ENCODE measurements at regions not wholly inside any gene's neighbourhood (a gene's known extent, or its start where the extent isn't known, plus 50 kb on each side); places are given as distances from the start of the nearest gene placed in this dataset.
A peak's percentile ranks its signal among the peaks of the same experiment; 100 is the strongest.

DNA sequence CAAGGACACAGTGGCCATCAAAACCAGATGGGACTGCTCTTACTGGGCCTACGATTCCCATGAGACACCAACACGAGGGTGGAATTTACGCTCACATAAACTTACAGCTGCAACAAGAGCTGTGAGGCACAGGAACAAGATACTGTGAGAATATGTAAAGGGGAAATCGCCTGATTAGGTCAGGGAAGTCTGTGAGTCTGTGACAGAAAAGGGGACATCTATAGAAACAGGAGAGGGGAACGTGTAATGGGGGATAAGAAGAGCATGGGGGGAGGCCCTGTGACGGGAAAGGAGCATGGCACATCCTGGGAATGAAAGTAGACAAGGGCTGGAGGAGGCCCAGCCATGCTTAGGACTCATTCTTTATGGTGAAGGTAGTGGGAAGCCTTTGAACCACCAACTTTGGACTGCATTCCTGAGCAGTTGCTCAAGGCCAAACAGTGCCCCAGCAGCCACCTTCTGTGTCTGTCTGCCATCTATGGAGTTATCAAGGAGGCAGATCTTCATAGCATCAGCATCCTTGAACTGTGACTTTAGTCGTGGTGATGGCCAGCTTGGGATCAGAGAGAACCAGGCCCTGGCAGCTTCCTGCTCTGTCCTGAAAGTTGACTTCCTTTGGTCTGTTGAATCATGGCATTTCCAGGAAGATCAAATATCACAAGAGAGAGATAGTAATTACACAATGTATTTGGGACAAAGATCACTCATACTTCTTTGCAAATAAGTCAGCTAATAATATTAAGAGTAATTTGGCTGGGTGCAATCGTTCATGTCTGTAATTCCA, 87.9 kb upstream of the FAM169A start:
- DNase-seq = no peak

DNA sequence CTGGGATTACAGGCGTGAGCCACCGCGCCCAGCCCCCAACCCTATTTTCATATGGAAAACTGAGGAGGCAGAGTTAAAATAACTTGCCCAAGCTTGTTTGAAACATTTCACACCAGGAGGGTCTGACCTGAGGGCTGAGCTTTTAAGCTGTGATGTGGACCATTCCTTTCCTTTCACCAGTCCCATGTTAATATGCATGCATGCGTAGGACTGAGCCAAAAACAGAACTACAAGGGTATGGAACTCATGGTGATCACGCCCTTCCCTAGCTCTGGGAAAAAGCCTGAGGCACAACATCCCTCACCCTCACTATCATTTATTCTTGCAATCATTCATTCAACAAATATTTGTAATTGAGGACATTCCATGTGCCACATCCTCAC, 87.4 kb upstream of the FAM169A start:
- DNase-seq = no peak

DNA sequence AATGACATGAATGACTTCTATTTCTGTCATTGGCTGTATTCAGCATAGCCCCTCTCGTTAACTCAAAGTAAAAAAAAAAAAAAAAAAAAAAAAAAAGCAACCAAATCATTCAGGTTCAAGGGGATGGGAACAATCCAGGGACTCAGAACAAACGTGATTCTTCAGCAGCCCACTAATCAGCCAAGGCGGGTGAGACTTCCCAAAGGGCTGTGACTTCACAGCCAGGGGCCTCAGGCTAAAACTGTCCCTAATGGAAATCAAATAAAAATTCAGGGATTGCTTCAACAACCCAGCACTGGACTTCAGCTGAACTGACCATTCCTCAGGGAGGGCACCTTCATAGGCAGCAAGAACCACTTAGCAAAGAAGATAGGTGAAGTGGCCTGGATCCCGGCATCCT, 86.2 kb upstream of the FAM169A start:
- DNase-seq = no peak

DNA sequence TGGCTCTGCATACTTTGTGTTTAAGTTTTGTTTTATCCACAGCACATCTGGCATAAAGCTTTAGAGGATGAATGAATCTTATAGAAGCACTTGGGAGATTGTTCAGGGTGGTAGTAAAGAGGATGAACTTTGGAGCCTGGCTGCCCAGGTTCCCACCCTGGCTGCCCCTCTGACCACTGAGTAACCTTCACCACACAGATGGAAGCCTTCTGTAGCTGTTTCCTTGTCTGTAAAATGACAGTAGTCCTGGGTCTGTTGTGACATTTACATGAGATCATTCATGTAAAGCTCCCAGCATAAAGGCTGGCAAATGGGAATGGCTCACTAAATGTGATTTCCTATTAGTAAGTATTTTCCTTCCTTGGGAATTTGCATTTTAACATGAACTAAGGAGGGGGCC, 85.7 kb upstream of the FAM169A start:
- no peak for DNase-seq

DNA sequence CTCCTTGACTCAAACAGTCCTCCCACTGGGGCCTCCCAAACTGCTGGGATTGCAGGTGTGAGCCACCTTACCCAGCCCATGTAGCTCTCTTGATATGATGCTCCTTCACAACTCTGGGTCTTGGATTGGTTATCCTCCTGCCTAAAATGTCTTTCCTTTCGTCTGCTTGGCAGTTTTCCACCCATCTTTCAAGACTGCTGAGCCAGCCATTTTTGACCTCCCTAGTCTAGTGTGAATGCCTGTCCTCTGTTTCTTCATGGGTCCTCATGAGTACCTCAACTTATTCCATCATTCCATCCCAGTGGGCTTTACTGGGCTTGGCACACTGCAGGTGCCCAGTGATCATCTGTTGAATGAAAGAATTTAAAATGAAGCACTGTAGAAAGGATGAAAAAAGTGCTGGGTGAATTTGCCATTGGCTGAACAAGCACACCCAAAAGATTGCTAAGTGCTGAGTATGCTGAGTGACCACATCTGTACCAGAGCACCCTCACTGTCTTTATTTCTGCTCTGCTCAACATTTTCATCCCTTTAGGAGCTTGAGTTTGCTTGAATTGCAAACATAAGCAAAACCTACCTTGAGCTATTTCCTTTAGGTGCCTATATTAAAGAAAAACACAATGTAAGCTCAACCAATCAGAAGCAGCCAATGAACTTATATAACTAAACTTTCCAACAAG, 84.8 kb upstream of the FAM169A start:
- no peak for DNase-seq

DNA sequence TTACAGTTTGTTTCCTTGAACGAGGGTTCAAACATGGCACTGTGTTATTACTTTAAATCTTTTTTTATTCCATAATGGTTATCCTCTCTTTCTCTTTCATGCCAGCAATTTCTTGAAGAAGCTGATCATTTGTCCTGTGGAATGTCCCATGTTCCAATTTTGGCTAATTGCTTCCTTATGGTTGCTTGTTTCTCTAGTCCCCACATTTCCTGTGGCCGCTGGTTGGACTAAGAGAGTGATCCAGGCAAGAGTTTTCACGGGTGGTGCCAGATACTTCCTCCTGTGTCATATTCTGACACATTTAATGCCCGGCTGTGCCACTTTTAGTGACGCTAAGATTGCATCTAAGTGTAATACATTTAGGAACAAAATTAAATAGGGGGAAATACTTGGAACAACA, 83.8 kb upstream of the FAM169A start:
- no peak for DNase-seq

DNA sequence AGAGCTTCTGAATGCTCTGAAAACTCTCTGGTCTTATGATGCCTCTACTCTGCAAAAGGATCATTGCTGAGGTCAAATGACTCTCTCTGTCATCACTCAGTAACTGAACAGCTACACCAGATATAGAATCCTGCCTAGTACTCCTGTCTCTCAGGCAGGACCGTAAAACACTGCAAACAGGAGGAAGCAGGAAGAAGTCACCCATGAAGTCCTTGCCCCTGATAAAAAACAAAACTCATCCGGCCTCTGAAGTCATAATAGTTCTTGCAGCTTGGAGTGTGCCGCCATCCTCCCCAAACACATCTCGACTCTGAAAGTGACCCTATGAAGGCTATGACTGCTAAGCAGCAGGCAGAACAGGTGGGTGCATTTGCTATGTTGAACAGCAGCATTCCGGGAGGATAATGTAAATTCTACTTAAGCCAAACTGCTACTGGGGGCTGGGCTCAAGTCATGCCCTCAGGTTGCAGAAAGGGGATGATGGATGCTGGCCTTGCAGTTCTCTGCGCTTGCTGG, 81.9 kb upstream of the FAM169A start:
- no peak for DNase-seq

DNA sequence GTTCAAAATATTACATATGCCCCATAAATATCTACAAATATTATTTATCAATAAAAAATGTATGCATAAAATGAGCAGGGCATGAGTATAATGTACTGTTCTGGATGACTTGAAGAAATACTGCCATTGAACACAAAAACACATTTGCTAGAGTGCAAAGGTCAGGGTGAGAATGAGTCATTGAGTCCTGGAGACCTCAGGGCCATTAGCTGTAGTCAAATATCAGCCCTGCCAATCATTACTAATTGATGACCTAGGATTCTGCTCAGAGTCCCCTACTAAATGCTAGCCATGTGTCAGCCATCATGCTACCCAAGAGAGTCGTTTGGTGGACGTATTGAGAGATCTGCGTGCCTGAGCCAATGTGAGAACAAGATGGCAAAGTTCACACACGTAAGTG, 80.3 kb upstream of the FAM169A start:
- DNase-seq = no peak

DNA sequence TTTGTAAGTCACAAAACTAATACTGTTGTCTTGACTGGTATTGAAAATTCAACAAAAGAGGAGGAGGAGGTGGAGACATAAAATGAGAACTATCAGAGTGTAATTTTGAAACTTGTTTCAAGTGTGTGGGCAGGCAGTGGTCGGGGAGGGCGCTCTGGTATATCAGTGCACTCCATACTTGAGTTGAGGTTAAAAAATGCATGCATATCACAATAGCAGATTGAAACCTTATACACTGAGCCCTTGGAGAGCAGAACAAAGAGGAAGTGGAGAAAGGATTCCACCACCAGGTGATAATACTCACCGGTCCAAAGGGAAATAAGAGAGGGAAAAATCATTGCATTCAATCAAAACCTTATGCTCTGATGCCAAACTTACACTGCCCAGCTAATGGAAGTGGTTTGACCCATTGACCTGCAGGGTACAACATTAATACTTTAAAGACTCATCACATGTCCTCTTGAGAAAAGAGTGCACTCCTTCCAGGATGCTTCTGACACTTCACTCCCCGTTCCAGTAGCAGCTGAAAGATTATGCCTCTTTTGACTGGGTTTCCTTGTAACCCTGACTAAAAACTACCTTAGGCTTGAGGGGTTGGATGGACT, 79.5 kb upstream of the FAM169A start:
- DNase-seq = no peak

DNA sequence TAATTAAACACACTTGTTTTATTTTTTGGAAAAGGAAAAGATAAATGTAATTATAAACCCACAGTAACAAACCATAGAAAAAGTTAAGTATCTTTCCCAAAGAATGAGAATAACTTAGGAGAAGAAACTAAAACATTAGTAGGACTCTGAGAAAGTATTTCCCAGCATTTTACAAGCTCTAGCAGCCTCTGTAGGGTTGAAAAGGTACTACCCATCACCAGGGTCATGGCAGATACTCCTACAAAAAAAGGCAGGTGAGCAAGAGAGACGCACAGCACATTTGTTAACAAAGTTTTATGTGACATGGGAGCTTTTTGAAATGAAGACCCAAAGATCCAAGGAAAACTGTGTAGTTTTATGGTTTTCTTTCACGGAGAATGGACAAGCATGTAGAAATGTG, 77.7 kb upstream of the FAM169A start:
- DNase-seq = no peak

DNA sequence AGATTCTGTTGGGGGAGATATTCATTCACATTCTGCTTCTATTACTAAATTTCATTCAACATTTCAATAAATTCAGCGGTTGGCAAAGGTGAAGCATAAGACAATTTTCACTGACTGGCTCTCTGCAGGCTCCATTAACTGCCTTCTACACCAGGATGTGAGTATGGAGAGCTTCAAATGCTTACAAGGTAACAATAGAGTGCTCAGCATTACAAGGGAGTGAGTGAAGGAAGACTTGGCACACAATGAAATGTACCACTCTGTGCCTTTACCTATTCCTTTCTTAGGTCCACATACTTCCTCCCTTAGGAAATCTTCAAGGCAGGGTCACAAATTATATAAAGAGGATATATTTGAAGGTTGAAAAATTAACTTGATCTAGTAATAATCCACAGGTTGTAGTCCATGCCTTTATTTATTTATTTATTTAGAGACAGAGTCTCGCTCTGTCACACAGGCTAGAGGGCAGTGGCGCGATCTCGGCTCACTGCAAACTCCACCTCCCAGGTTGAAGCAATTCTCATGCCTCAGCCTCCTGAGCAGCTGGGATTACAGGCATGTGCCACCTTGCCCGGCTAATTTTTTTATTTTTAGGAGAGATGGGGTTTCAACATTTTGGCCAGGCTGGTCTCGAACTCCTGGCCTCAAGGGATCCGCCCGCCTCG, 76.6 kb upstream of the FAM169A start:
- no peak for DNase-seq

DNA sequence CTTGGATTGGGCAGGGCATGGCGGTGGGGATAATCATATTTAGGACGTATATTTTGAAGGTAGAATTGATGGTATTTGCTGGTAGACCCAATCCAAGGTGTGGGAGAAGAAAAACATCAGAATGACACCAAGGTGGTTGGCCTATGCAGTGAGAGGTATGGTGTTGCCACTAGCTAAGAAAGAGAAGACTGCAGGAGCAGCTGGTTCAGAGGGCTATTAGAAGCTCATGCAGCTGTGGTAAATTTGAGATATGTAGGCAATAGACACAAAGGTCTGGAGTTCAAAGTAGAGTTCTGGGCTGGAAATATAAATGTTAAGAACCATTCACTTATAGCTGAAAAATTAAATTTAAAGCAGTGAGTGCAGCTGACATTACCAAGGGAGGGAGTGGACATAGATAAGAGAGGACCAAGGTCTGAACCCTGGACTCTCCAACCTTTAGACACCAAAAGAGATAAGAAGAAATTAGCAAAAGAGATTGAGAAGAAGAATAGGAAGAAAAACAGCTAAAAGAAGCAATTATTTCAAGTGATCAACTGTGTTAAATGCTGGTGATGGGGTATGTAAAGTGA, 74.7 kb upstream of the FAM169A start:
- DNase-seq = no peak

DNA sequence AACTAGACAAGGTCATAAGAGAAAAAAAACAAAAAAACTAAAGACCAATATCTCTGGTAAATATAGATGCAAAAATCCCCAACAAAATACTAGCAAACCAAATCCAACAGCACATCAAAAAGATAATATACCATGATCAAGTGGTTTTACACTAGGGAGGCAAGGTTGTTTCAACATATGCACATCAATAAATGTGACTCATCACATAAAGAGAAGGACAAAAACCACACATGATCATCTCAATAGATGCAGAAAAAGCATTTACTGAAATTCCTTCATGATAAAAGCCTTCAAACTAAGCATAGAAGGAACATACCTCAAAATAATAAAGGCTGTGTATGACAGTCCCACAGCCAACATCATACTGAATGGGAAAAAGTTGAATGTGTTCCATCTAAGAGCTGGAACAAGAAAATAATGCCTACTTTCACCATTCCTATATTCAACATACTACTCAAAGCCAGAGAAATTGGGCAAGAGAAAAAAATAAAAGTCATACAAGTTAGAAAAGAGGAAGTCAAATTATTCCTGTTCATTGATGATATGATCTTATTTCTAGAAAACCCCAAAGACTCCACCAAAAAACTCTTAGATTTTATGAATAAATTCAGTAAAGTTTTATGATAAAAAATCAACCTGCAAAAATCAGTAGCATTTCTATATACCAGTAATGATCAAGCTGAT, 72.2 kb upstream of the FAM169A start:
- no peak for DNase-seq

DNA sequence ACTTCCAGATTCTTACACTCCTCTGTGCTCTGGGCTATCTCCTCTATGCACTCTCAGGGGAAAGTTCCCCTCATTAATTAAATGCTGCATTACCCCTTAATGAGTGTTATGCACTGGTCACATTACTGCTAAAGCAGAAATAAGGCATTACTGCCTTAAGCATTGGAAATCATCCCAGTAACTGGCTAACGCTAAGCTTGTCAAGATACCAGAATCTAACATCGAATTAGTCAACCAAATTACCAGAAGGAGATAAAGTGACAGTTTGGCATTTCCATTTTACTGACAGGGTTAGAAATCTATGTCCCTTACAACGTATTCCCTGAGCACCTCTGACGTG, 69.5 kb upstream of the FAM169A start:
- DNase-seq = no peak

DNA sequence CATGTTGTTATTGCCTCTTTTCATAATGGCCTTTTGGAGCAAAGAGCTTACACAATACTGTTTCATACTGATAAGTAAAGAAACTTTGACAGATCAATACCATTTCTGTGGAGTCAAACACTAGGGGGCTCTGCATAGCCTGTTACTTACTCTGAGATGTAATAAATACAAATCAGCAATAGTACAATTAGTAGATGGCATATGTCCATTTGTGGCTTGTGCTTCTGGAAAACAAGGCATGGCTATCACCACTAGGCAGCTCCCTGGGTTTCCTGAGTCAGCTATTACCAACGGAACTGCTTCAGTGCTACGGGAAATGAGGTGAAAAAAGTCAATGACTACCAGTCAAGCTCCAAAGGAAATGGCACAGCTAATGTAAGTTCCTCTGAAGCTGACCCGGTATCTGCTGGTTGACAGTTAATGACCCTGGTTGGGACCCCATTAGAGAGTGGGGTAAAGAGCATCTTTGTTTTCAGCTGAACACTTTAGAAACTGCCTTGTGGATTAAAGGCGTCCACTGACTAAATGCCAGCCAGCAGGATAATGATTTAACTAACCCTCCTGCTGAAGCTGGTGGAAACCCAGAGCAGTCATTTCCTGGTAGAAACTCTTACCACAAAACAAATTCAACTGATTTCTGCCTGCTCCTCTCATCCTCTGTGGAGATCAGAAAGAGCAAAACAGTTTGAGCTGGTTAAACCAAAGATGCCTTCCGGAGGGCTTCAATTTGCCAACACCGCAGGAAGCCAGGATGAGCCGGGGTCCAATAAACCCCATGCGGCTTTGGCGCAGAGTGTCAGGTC, 69.0 kb upstream of the FAM169A start:
- no peak for DNase-seq

DNA sequence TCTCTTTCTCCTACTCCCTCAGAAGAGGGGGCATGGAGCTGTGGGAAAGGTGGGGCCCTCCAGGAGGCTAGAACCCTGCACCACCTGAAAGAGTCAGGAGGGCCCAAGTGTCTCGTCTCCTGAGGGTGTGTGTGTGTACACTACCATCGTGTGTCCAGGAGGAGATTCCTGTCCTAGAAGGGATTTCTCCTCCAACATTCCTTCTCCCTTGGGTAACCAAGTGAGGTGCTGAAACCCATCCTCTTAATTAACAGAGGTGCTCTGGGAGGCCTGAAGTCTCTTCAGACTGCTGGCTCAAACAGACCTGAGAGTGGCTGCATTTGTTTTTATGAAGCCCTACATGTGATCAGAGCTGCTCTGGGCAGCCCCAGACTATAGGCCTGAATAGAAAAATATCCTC, 61.1 kb upstream of the FAM169A start:
- no peak for DNase-seq

DNA sequence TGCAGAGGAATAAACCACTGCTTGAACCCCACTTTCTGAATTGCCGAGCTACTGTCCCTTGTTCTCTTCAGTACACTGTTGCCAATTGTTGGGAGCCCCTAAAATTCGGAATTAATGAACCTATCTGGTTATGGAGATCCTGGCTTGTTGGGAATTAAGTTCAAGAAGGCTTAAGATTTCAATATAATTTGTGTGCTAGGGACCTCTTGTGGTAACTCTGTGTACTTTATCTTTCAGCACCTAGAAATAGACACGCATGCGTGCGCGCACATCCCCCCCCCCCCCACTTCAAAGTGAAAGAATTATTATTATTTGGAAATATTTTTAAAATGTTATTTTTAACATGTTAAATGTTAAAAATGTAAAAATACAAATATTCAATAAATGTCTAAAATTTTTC, 53.3 kb upstream of the FAM169A start:
- peak in 1 of 2 donors; percentile 45 for DNase-seq

DNA sequence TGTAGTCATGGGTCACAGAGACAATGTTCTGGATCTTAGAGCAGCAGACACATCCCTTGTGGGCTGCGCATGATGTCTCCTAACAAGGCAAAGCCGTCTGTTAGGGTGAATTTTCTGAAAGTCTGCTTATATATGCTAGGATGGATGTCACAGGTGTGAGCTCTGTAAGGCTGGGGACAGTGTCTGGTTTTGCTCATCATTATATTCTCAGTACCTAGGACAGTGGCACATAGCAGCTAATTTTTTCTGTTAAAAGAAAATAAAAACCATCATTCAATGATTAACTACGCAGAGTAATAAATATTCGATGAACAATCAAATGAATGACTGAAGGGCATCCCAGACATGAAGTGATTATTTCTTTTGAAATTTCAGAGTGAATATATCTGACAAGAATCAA, 52.9 kb upstream of the FAM169A start:
- no peak for DNase-seq

DNA sequence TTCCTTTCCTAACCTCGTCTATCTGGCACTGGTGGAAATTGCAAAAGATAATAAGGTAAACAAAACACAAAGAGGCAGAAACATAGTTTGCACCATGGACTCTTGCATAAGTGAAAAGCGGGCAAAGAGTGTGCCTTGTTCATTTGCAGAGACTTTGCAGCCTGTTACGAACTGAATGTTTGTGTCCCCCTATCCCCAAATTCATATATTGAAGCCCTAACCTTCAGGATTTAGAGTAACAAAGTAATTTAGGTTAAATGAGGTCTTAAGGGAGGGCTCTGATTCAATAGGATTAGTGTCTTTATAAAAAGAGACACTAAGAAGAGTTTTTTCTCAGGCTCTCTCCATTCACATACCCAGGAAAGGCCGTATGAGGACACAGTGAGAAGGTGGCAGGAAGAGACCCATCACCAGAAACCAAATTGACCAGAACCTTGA, 52.1 kb upstream of the FAM169A start:
- no peak for DNase-seq

DNA sequence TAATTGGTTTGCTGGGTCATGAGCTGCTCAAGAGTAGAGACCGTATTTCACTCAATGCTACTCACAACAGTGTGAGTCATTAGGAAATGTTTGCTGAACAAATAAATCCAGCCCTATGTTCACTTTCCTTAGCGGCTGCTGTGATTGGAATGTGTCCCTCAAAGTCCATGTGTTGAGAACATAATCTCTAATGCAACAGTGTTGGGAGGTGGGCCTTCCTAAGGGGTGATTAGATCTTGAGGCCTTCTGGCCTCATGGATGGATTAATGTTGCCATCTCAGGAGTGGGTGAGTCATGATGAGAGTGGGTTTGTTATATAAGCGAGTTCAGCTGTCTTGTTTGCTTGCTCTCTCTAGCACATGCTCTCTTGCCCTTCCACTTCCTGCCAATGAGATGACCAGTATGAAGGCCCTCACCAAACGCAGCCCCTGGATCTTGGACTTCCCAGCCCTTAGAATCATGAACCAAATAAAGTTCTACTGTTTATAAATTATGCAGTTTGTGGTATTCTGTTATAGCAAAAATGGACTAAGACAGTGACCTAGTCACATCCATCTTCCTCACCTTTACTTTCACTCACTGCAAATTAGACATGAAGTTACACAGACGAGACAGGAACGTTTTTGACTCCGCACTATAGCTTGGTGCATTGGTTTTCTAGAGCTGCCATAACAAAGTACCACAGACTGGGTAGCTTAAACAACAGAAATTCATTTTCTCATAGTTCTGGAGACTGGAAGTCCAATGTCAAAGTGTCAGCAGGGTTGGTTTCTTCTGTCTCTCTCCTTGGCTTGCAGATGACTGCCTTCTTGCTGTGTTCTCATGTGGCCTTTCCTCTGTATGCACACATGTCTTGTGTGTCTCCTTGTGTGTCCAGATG, 50.9 kb upstream of the FAM169A start:
- DNase-seq = no peak
